NCI-H226 (cell line): ENCODE measurements at regions not wholly inside any gene's neighbourhood (a gene's known extent, or its start where the extent isn't known, plus 50 kb on each side); places are given as distances from the start of the nearest gene placed in this dataset.

Experiments
- DNase-seq: peaks from one replicate; pipeline ENCODE4 v3.0.0-alpha.2; 2015

- DNase-seq, result no peak
These were observed 103.1 kb upstream of the UNC5C start for GRCh38 chr4:95651891-95652290.

GRCh38 chr4:95644417-95644816 lies 95.6 kb upstream of the UNC5C start:
- no peak for DNase-seq

- no peak for DNase-seq
These were observed 94.9 kb upstream of the UNC5C start for GRCh38 chr4:95643627-95644026.

- no peak for DNase-seq
These were observed 92.8 kb upstream of the UNC5C start for GRCh38 chr4:95641571-95641970.

- DNase-seq, result no peak
These were observed 91.5 kb upstream of the UNC5C start for GRCh38 chr4:95640311-95640710.

- no peak for DNase-seq
These were observed 90.2 kb upstream of the UNC5C start for GRCh38 chr4:95638920-95639501.

- peak; percentile 1 for DNase-seq
These were observed 88.3 kb upstream of the UNC5C start for GRCh38 chr4:95637043-95637600.

GRCh38 chr4:95636061-95636460 lies 87.3 kb upstream of the UNC5C start:
- no peak for DNase-seq

GRCh38 chr4:95627709-95628108 lies 78.9 kb upstream of the UNC5C start:
- no peak for DNase-seq

- DNase-seq, result no peak
These were observed 78.3 kb upstream of the UNC5C start for GRCh38 chr4:95627024-95627605.

GRCh38 chr4:95625020-95625419 lies 76.2 kb upstream of the UNC5C start:
- DNase-seq, result no peak

GRCh38 chr4:95619525-95620443 lies 71.0 kb upstream of the UNC5C start:
- no peak for DNase-seq

- no peak for DNase-seq
These were observed 66.0 kb upstream of the UNC5C start for GRCh38 chr4:95614684-95615205.

GRCh38 chr4:95610061-95610569 lies 61.3 kb upstream of the UNC5C start:
- no peak for DNase-seq

GRCh38 chr4:95606739-95607138 lies 58.0 kb upstream of the UNC5C start:
- no peak for DNase-seq

- no peak for DNase-seq
These were observed 54.6 kb upstream of the UNC5C start for GRCh38 chr4:95603393-95603792.

GRCh38 chr4:95602872-95603271 lies 54.1 kb upstream of the UNC5C start:
- DNase-seq, result no peak

GRCh38 chr4:95601356-95601755 lies 52.6 kb upstream of the UNC5C start:
- no peak for DNase-seq

GRCh38 chr4:95599777-95600400 lies 51.1 kb upstream of the UNC5C start:
- DNase-seq, result no peak
